Fibroblast of lung (primary cell): ENCODE measurements at regions not wholly inside any gene's neighbourhood (a gene's known extent, or its start where the extent isn't known, plus 50 kb on each side); places are given as distances from the start of the nearest gene placed in this dataset.

Experiments
- EZH2 ChIP-seq: IDR thresholded peaks from 2 replicates; pipeline ENCODE4 v1.5.1; 2012; ENCODE audit warnings: low read length, control low read depth, mild to moderate bottlenecking; ENCODE audit errors: missing control alignments
- TF ChIP-seq, protein P1 (sequence below), 2 donors: IDR thresholded peaks in 1 of 2; conservative IDR thresholded peaks in 1 of 2; 1 replicate in 1 of 2; 2 replicates in 1 of 2; pipeline ENCODE4 v1.5.1; 2011 to 2012; ENCODE audit warnings: low read length in 2 of 2, control low read depth in 1 of 2, inconsistent platforms in 1 of 2, low read depth in 1 of 2, mild to moderate bottlenecking in 1 of 2

DNA sequence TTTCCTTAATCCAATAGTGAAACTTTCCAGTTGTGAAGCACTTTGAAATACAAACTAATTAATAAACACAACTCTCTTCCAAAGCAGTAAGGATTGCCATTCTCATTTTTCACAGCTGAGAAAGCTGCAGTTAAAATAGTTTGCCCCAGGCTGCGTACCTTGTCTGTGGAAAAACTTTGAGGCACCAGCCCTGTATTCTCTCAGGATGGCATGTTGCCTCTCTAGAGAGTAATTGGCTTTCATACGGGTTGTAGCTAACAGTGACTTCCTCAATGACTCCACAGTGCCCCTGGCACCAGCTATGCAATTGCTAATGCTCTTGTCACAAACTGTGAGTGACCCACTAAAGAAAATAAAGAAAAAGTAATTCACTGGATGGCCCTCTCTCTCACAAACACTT is 345.7 kb downstream of the MTX2 start:
- TF ChIP-seq, protein P1, sequence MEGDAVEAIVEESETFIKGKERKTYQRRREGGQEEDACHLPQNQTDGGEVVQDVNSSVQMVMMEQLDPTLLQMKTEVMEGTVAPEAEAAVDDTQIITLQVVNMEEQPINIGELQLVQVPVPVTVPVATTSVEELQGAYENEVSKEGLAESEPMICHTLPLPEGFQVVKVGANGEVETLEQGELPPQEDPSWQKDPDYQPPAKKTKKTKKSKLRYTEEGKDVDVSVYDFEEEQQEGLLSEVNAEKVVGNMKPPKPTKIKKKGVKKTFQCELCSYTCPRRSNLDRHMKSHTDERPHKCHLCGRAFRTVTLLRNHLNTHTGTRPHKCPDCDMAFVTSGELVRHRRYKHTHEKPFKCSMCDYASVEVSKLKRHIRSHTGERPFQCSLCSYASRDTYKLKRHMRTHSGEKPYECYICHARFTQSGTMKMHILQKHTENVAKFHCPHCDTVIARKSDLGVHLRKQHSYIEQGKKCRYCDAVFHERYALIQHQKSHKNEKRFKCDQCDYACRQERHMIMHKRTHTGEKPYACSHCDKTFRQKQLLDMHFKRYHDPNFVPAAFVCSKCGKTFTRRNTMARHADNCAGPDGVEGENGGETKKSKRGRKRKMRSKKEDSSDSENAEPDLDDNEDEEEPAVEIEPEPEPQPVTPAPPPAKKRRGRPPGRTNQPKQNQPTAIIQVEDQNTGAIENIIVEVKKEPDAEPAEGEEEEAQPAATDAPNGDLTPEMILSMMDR (conservative IDR thresholded peaks at IDR 0.05 in 1 of 2, IDR thresholded peaks at IDR 0.05 in 1 of 2; ENCODE audit: low read depth in 1 of 2, low read length in 2 of 2): no peak
- no peak for TF ChIP-seq EZH2
